ENCODE measurements at regions not wholly inside any gene's neighbourhood (a gene's known extent, or its start where the extent isn't known, plus 50 kb on each side); places are given as distances from the start of the nearest gene placed in this dataset.

DNA sequence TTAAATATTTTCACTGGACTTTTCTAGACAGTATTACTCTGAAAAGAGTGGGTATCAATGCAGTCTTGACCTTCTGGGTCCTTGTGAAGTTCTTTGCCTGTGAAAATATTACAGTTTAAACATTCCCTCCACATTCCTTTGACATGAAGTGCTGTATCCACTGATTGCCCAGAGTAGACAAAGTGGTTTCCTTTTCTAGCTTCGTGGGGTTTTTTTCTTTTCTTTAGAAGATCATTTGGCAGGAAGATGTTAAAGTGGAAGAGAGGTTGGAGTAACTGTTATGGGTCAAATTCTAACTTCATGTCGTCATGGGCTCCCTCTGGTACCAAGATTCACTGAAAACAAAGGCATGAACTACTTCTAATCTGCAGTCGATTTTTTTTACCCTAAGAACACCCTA, 496.9 kb downstream of the EPHA4 start:
- in situ Hi-C loops (cut with MboI) (no loop called here), intact Hi-C loops (cut with micrococcal nuclease) (no loop called here)
- Histone ChIP-seq H4K20me1 (replicated peaks; ENCODE audit: control insufficient read depth, insufficient read depth, low read length) (no peaks in the 10 kb centered on the region), H2AFZ (ENCODE audit: low read depth, low read length) (no peak overlapping the region), H3K27ac (ENCODE audit: extremely low read depth, low read depth, low read length) (no peak overlapping the region), H3K79me2 (ENCODE audit: control insufficient read depth, insufficient read depth, low read length) (no peaks in the 10 kb centered on the region), H3K4me3 (no peak overlapping the region), H3K9me1 (ENCODE audit: control insufficient read depth, insufficient read depth, low read length) (no peaks in the 10 kb centered on the region), H3K9me3 (replicated peaks; ENCODE audit: control insufficient read depth, insufficient read depth, low read depth, low read length) (no peaks in the 10 kb centered on the region), H3K4me2 (ENCODE audit: insufficient read depth, low read length) (no peak overlapping the region), H3K4me1 (replicated peaks in 1 of 2; ENCODE audit: control insufficient read depth in 2 of 2, insufficient read depth in 2 of 2, low read length in 2 of 2) (no peaks in the 10 kb centered on the region), H3K27me3 (ENCODE audit: control insufficient read depth in 2 of 2, insufficient read depth in 2 of 2, low read length in 2 of 2) (no peaks in the 10 kb centered on the region), H3K36me3 (ENCODE audit: control insufficient read depth, insufficient read depth, low read length) (no peaks in the 10 kb centered on the region), H3K9ac (ENCODE audit: insufficient read depth in 1 of 2, low read depth in 2 of 2, low read length in 2 of 2) (no peak overlapping the region)
- WGBS (ENCODE audit: insufficient coverage, low coverage, missing lambda C conversion rate): 0% methylated on average over 3 of the region's 3 CpGs
- no peak for ATAC-seq
- TF ChIP-seq, protein P1, sequence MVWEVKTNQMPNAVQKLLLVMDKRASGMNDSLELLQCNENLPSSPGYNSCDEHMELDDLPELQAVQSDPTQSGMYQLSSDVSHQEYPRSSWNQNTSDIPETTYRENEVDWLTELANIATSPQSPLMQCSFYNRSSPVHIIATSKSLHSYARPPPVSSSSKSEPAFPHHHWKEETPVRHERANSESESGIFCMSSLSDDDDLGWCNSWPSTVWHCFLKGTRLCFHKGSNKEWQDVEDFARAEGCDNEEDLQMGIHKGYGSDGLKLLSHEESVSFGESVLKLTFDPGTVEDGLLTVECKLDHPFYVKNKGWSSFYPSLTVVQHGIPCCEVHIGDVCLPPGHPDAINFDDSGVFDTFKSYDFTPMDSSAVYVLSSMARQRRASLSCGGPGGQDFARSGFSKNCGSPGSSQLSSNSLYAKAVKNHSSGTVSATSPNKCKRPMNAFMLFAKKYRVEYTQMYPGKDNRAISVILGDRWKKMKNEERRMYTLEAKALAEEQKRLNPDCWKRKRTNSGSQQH (CRISPR knock-in tag; IDR thresholded peaks at IDR 0.05): no peak
- no peak for TF ChIP-seq STAT5A (IDR thresholded peaks at IDR 0.05; ENCODE audit: borderline replicate concordance, low read length)
- no peak for TF ChIP-seq EZH2 (IDR thresholded peaks at IDR 0.05; ENCODE audit: borderline replicate concordance, low read depth, low read length)
- TF ChIP-seq, protein P2, sequence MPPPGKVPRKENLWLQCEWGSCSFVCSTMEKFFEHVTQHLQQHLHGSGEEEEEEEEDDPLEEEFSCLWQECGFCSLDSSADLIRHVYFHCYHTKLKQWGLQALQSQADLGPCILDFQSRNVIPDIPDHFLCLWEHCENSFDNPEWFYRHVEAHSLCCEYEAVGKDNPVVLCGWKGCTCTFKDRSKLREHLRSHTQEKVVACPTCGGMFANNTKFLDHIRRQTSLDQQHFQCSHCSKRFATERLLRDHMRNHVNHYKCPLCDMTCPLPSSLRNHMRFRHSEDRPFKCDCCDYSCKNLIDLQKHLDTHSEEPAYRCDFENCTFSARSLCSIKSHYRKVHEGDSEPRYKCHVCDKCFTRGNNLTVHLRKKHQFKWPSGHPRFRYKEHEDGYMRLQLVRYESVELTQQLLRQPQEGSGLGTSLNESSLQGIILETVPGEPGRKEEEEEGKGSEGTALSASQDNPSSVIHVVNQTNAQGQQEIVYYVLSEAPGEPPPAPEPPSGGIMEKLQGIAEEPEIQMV (tag; conservative IDR thresholded peaks at IDR 0.05; ENCODE audit: low read depth): no peak
- TF ChIP-seq SIX5 (IDR thresholded peaks at IDR 0.05; ENCODE audit: borderline replicate concordance in 1 of 2, insufficient read depth in 1 of 2, low read depth in 1 of 2, low read length in 2 of 2): no peak
- TF ChIP-seq, protein P3, sequence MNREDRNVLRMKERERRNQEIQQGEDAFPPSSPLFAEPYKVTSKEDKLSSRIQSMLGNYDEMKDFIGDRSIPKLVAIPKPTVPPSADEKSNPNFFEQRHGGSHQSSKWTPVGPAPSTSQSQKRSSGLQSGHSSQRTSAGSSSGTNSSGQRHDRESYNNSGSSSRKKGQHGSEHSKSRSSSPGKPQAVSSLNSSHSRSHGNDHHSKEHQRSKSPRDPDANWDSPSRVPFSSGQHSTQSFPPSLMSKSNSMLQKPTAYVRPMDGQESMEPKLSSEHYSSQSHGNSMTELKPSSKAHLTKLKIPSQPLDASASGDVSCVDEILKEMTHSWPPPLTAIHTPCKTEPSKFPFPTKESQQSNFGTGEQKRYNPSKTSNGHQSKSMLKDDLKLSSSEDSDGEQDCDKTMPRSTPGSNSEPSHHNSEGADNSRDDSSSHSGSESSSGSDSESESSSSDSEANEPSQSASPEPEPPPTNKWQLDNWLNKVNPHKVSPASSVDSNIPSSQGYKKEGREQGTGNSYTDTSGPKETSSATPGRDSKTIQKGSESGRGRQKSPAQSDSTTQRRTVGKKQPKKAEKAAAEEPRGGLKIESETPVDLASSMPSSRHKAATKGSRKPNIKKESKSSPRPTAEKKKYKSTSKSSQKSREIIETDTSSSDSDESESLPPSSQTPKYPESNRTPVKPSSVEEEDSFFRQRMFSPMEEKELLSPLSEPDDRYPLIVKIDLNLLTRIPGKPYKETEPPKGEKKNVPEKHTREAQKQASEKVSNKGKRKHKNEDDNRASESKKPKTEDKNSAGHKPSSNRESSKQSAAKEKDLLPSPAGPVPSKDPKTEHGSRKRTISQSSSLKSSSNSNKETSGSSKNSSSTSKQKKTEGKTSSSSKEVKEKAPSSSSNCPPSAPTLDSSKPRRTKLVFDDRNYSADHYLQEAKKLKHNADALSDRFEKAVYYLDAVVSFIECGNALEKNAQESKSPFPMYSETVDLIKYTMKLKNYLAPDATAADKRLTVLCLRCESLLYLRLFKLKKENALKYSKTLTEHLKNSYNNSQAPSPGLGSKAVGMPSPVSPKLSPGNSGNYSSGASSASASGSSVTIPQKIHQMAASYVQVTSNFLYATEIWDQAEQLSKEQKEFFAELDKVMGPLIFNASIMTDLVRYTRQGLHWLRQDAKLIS (CRISPR knock-in tag; IDR thresholded peaks at IDR 0.05): no peak
- no peak for TF ChIP-seq ZNF551 (CRISPR knock-in tag; IDR thresholded peaks at IDR 0.05)
- no peak for TF ChIP-seq ZNF589 (CRISPR knock-in tag; IDR thresholded peaks at IDR 0.05; ENCODE audit: low read depth)
- TF ChIP-seq ETV6 (IDR thresholded peaks at IDR 0.05; ENCODE audit: borderline replicate concordance in 1 of 2, low read depth in 2 of 2, low read length in 1 of 2): no peak
- TF ChIP-seq ETV6 (CRISPR knock-in tag; IDR thresholded peaks at IDR 0.05; ENCODE audit: borderline replicate concordance): no peak
- TF ChIP-seq HDGF (IDR thresholded peaks at IDR 0.05): no peak
- FAIRE-seq: no peak
- no peak for DNase-seq (ENCODE audit: extremely low read depth in 1 of 4, low spot score in 3 of 4)
- no TSS peak for BruUV-seq (replicated peaks)
- CTCF ChIA-PET (ENCODE audit: low intra/inter-chr PET ratio): no interaction called here
- POLR2A ChIA-PET: no interaction called here

Data from K562 (cell line).